Sigmoid colon (tissue), 3 donors: ENCODE measurements at regions not wholly inside any gene's neighbourhood (a gene's known extent, or its start where the extent isn't known, plus 50 kb on each side); places are given as distances from the start of the nearest gene placed in this dataset.
"Not testable (repeated sequence)": the region's sequence is repeated elsewhere in the genome, so short reads cannot be mapped to it uniquely, and the experiment has no call there.

ENCODE experiments used
- POLR2A ChIP-seq, 2 donors: fragments of 450-650 bp; IDR thresholded peaks; one replicate each; pipeline ENCODE4 v1.6.1; 2016; ENCODE audit warnings: antibody characterized with exemption in 2 of 2, mild to moderate bottlenecking in 2 of 2, moderate library complexity in 2 of 2
- TF ChIP-seq, protein P1 (sequence below), 4 experiments: fragments of 450-650 bp in 3 of 4; fragments of 200-600 bp in 1 of 4; IDR thresholded peaks; one replicate each; pipeline ENCODE4 v1.5.1; 2016 to 2019; ENCODE audit warnings: antibody characterized with exemption in 4 of 4, mild to moderate bottlenecking in 3 of 4, moderate library complexity in 2 of 4

DNA sequence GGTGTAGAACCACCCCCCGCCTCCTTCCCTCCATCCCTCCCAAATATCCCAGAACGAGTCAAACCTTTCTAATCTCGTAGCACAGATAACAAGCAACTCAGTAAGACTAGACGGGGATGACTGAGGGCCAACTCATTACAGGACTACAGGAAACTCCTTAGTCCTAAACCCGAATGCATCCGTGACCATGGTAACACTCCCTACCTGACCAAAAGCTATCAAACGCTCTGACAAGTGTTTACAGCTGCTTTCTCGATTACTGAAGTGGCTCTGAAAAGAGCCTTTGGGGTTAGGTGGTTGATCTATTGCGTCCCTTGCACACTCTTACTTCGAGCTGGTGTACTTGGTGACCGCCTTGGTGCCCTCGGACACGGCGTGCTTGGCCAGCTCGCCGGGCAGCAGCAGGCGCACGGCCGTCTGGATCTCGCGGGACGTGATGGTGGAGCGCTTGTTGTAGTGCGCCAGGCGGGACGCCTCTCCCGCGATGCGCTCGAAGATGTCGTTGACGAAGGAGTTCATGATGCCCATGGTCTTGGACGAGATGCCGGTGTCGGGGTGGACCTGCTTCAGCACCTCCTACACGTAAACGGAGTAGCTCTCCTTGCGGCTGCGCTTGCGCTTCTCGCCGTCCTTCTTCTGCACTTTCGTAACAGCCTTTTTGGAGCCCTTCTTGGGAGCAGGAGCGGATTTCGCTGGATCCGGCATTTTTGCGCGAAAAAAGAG lies 67.7 kb downstream of the FAM72C start:
- TF ChIP-seq, protein P1, sequence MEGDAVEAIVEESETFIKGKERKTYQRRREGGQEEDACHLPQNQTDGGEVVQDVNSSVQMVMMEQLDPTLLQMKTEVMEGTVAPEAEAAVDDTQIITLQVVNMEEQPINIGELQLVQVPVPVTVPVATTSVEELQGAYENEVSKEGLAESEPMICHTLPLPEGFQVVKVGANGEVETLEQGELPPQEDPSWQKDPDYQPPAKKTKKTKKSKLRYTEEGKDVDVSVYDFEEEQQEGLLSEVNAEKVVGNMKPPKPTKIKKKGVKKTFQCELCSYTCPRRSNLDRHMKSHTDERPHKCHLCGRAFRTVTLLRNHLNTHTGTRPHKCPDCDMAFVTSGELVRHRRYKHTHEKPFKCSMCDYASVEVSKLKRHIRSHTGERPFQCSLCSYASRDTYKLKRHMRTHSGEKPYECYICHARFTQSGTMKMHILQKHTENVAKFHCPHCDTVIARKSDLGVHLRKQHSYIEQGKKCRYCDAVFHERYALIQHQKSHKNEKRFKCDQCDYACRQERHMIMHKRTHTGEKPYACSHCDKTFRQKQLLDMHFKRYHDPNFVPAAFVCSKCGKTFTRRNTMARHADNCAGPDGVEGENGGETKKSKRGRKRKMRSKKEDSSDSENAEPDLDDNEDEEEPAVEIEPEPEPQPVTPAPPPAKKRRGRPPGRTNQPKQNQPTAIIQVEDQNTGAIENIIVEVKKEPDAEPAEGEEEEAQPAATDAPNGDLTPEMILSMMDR (IDR thresholded peaks at IDR 0.05): not testable (repeated sequence)
- TF ChIP-seq POLR2A (IDR thresholded peaks at IDR 0.05): peak in 1 of 2 donors; percentile 16
